DND-41 (cell line): ENCODE measurements at regions not wholly inside any gene's neighbourhood (a gene's known extent, or its start where the extent isn't known, plus 50 kb on each side); places are given as distances from the start of the nearest gene placed in this dataset.

Source experiments
- ATAC-seq: fragments of 200-7000 bp; cut with Tn5 transposase; 3 replicates; pipeline ENCODE4 v1.9.1; 2021; ENCODE audit warnings: low read depth; ENCODE audit not compliant: insufficient read depth
- DNase-seq: peaks from one replicate; pipeline ENCODE4 v3.0.0-alpha.2; 2020
- H2AFZ ChIP-seq: 2 replicates; pipeline ENCODE4 v1.6.0; 2012; ENCODE audit warnings: low read depth, low read length
- H3K27ac ChIP-seq: 2 replicates; pipeline ENCODE4 v1.5.1; 2012; ENCODE audit warnings: low read length, inconsistent platforms
- H3K27me3 ChIP-seq: fragments of 200-600 bp; sonication (generic); 2 replicates; pipeline ENCODE4 v1.6.0; 2012; ENCODE audit warnings: low read length, mild to moderate bottlenecking, inconsistent platforms; ENCODE audit not compliant: insufficient read depth, poor library complexity
- H3K36me3 ChIP-seq: 2 replicates; pipeline ENCODE4 v1.5.1; 2012; ENCODE audit warnings: low read length, inconsistent platforms; ENCODE audit not compliant: insufficient read depth
- H3K4me1 ChIP-seq: 2 replicates; pipeline ENCODE4 v1.5.1; 2012; ENCODE audit warnings: mild to moderate bottlenecking, low read length; ENCODE audit not compliant: insufficient read depth
- H3K4me2 ChIP-seq: 2 replicates; pipeline ENCODE4 v1.6.0; 2012; ENCODE audit warnings: mild to moderate bottlenecking, moderate library complexity, low read length, inconsistent platforms; ENCODE audit not compliant: insufficient read depth
- H3K4me3 ChIP-seq, 2 experiments: fragments of 200-600 bp in 1 of 2; shearing (Covaris generic) in 1 of 2; 2 replicates each; pipeline ENCODE4 v1.5.1; 2012 to 2016; ENCODE audit warnings: inconsistent platforms in 2 of 2, low read length in 2 of 2, mild to moderate bottlenecking in 2 of 2, low read depth in 1 of 2, moderate library complexity in 1 of 2
- H3K79me2 ChIP-seq: 2 replicates; pipeline ENCODE4 v1.6.0; 2012; ENCODE audit warnings: low read length, inconsistent platforms; ENCODE audit not compliant: insufficient read depth
- H3K9ac ChIP-seq: 2 replicates; pipeline ENCODE4 v1.6.0; 2012; ENCODE audit warnings: low read depth, mild to moderate bottlenecking, inconsistent platforms, low read length, moderate library complexity
- H3K9me3 ChIP-seq: 2 replicates; pipeline ENCODE4 v1.5.1; 2012; ENCODE audit warnings: low read length, moderate library complexity, mild to moderate bottlenecking, inconsistent platforms; ENCODE audit not compliant: insufficient read depth, severe bottlenecking
- H4K20me1 ChIP-seq: 2 replicates; pipeline ENCODE4 v1.6.0; 2012; ENCODE audit warnings: low read length; ENCODE audit not compliant: insufficient read depth
- EZH2 ChIP-seq: IDR thresholded peaks from 3 replicates; pipeline ENCODE4 v1.6.1; 2012; ENCODE audit warnings: borderline replicate concordance, low read depth, mild to moderate bottlenecking, moderate library complexity, low read length, inconsistent platforms; ENCODE audit not compliant: severe bottlenecking
- TF ChIP-seq, protein P1 (sequence below): IDR thresholded peaks from 2 replicates; pipeline ENCODE4 v1.5.1; 2012; ENCODE audit warnings: borderline replicate concordance, low read length, moderate library complexity, mild to moderate bottlenecking; ENCODE audit not compliant: poor library complexity, severe bottlenecking; ENCODE audit errors: extremely low read depth

DNA sequence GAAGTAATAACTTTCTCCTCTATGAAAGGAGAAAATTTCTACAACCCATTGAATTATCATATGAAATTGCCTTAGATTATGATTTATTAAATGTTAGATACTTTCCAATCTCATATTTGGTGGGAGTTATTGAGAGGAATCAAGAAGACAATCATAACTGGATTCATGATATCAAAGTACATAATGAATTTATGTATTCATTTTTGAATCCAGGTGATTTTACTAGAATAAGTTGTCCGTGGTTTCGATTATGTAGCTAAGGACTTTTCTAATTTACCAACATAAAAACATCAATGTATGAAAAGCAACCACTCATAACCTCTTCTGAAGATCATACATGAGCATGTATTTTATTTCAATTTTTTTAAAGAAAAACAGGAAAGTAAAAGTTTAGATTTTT is 1225.0 kb upstream of the MIR17HG start:
- Histone ChIP-seq H3K27me3 (no peaks in the 10 kb centered on the region), H3K4me1 (no peaks in the 10 kb centered on the region), H3K4me2 (no peak overlapping the region), H3K79me2 (no peaks in the 10 kb centered on the region), H2AFZ (no peak overlapping the region), H3K9ac (no peak overlapping the region), H3K4me3 (no peak overlapping the region), H3K36me3 (no peaks in the 10 kb centered on the region), H3K9me3 (no peaks in the 10 kb centered on the region), H3K27ac (no peak overlapping the region), H4K20me1 (no peaks in the 10 kb centered on the region)
- ATAC-seq (no peak), DNase-seq (no peak)
- TF ChIP-seq, protein P1, sequence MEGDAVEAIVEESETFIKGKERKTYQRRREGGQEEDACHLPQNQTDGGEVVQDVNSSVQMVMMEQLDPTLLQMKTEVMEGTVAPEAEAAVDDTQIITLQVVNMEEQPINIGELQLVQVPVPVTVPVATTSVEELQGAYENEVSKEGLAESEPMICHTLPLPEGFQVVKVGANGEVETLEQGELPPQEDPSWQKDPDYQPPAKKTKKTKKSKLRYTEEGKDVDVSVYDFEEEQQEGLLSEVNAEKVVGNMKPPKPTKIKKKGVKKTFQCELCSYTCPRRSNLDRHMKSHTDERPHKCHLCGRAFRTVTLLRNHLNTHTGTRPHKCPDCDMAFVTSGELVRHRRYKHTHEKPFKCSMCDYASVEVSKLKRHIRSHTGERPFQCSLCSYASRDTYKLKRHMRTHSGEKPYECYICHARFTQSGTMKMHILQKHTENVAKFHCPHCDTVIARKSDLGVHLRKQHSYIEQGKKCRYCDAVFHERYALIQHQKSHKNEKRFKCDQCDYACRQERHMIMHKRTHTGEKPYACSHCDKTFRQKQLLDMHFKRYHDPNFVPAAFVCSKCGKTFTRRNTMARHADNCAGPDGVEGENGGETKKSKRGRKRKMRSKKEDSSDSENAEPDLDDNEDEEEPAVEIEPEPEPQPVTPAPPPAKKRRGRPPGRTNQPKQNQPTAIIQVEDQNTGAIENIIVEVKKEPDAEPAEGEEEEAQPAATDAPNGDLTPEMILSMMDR = no peak
- TF ChIP-seq EZH2 = no peak

DNA sequence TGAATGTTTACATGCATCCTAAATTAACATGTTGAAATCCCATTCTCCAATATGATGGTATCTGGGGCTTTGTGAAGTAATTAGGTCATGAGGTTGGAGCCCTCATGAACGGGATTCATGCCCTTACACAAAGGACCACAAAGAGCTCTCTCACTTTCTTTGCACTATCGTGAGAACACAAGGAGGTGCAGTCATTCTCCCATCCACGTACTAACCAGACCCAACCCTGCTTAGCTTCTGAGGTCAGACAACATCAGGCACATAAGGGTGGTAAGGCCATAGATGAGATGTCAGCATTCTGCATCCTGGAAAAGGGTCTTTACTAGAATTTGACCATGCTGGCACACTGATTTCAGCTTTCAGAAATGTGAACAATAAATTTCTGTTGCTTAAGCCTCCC is 1211.9 kb upstream of the MIR17HG start:
- no peak overlapping the region for H3K4me3 ChIP-seq
- no peaks in the 10 kb centered on the region for H3K36me3 ChIP-seq
- no peak overlapping the region for H3K9ac ChIP-seq
- no peaks in the 10 kb centered on the region for H3K79me2 ChIP-seq
- H2AFZ ChIP-seq = no peak overlapping the region
- no peaks in the 10 kb centered on the region for H3K4me1 ChIP-seq
- H4K20me1 ChIP-seq = no peaks in the 10 kb centered on the region
- H3K27me3 ChIP-seq = no peaks in the 10 kb centered on the region
- DNase-seq = no peak
- H3K9me3 ChIP-seq = no peaks in the 10 kb centered on the region
- TF ChIP-seq, protein P1 = no peak
- TF ChIP-seq EZH2 = no peak
- H3K4me2 ChIP-seq = no peak overlapping the region
- no peak for ATAC-seq
- no peak overlapping the region for H3K27ac ChIP-seq

DNA sequence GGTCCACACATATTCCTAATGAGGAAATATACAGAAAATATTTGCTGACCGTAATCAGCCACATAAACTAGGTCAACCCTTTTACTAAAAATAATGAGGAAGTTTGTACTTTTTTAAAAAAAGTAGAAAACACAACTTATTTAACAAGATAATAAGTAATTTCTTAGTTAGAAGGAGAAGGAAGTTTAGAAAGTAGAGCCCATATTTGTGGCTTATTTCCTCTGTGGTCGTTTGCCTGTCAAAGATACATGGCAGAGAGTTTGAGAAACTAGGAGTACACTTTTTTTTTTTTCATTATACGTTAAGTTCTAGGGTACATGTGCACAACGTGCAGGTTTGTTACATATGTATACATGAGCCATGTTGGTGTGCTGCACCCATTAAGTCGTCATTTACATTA is 1205.2 kb upstream of the MIR17HG start:
- TF ChIP-seq EZH2 = no peak
- TF ChIP-seq, protein P1 = no peak
- Histone ChIP-seq H3K9ac (no peak overlapping the region), H3K27ac (no peak overlapping the region), H4K20me1 (no peaks in the 10 kb centered on the region), H3K4me2 (no peak overlapping the region), H3K4me1 (no peaks in the 10 kb centered on the region), H2AFZ (no peak overlapping the region), H3K79me2 (no peaks in the 10 kb centered on the region), H3K4me3 (no peak overlapping the region), H3K27me3 (no peaks in the 10 kb centered on the region), H3K36me3 (no peaks in the 10 kb centered on the region), H3K9me3 (no peaks in the 10 kb centered on the region)
- no peak for ATAC-seq
- DNase-seq = no peak
